ENCODE measurements at regions not wholly inside any gene's neighbourhood (a gene's known extent, or its start where the extent isn't known, plus 50 kb on each side); places are given as distances from the start of the nearest gene placed in this dataset.

DNA sequence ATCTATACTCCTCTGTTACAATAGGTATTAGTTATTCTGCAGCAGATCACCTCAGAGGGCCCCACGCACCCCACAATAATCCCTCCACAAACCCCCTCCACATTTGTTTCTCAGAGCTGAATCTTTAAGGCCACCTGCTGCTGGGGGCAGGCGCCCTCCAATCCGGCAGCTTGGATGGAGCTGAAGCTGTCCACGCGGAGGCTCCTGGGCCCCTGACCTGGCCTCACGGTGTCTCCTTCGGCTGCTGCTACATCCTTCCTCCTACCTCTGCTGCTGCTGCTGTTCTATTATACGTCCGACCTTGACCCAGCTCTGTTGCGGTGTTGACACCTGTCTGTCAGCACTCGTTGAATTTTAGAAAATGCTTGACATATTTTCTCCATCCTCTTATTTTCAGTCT is 430.2 kb upstream of the ZFP42 start:
- TF ChIP-seq, protein P1, sequence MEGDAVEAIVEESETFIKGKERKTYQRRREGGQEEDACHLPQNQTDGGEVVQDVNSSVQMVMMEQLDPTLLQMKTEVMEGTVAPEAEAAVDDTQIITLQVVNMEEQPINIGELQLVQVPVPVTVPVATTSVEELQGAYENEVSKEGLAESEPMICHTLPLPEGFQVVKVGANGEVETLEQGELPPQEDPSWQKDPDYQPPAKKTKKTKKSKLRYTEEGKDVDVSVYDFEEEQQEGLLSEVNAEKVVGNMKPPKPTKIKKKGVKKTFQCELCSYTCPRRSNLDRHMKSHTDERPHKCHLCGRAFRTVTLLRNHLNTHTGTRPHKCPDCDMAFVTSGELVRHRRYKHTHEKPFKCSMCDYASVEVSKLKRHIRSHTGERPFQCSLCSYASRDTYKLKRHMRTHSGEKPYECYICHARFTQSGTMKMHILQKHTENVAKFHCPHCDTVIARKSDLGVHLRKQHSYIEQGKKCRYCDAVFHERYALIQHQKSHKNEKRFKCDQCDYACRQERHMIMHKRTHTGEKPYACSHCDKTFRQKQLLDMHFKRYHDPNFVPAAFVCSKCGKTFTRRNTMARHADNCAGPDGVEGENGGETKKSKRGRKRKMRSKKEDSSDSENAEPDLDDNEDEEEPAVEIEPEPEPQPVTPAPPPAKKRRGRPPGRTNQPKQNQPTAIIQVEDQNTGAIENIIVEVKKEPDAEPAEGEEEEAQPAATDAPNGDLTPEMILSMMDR (IDR thresholded peaks at IDR 0.05; ENCODE audit: insufficient read depth, low read depth, low read length, missing control alignments): no peak
- no peak overlapping the region for H3K4me3 ChIP-seq (ENCODE audit: low read length)
- DNase-seq (ENCODE audit: low read depth): no peak

DNA sequence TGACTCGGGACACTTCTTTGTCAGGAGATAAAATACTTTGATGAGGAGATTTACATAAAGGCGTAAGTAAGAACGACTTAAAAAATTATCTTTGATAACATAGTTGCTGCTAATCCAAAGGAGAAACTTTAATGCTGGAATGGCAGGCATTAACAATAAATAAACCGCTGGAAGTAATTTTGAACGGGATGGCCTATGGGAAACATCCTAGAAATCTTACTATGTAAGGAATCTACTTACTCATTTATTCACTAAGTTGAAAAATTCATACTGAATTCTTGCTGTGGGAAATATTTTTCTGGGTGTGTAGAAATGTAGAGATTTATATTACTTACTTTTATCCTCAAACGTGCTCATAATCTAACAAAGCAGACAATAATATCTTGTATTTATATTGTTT is 425.7 kb upstream of the ZFP42 start:
- no peak overlapping the region for H3K4me3 ChIP-seq (ENCODE audit: low read length)
- TF ChIP-seq, protein P1 (IDR thresholded peaks at IDR 0.05; ENCODE audit: insufficient read depth, low read depth, low read length, missing control alignments): no peak
- no peak for DNase-seq (ENCODE audit: low read depth)

DNA sequence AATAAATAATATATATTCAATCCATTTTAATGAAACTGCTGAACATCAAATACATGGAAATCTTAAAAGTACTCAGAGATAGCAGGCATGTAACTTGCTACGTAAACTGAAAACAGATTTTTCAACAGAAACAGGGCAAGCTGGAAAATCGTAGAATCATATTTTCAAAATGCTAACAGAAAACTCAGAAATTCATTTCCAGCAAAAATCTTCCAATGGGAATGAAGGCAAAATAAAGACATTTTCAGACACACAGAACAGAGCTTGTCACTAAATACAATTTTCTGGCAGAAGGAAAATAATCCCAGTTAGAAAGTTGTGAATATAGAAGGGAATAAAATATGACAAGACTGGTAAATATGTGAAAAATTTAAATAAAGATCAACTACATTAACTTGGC is 419.9 kb upstream of the ZFP42 start:
- TF ChIP-seq, protein P1 (IDR thresholded peaks at IDR 0.05; ENCODE audit: insufficient read depth, low read depth, low read length, missing control alignments): no peak
- no peak overlapping the region for H3K4me3 ChIP-seq (ENCODE audit: low read length)
- no peak for DNase-seq (ENCODE audit: low read depth)

DNA sequence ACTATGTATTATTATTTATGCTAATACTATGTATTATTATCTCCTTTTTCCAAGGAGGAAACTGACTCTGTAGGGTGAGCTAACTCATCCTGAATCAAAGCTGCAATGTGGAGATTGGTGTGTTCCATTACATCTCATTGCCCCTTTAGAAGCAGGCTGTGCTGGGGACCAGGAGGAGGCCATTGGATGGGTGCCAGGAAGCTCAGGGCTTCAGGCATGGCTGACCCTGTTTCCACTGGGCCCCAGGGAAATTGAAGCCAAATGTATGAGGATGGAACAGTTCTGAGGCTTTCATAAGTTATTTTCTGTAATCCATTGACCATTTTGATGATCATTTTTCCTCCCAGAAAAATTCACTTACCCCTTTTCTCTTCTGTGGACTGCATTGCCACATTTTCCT is 418.8 kb upstream of the ZFP42 start:
- TF ChIP-seq, protein P1 (IDR thresholded peaks at IDR 0.05; ENCODE audit: insufficient read depth, low read depth, low read length, missing control alignments): no peak
- no peak for DNase-seq (ENCODE audit: low read depth)

DNA sequence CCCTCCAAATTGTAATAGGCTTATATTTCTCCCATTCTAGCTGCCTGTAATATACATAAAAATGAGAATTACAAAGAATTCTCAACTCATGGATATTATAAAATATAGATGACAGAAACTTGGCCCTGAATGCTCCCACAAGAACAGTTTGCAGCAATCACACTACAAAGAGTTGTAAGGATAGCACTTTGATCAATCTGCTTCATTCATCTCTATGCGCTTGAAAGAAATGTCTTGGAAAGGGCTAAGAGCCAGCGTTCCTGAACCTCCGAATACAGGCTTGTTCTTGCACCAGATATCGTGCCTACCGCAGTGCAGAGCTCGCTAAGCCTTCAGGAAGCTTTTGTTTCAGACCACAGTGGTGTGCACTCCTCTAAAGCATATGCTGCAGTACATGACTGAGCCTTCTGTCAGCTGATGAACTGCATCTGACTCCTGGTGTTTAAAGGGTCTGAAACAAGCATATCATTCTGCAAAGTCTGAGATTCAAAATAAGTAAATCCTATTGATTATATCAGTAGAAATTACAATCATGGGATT is 417.6 kb upstream of the ZFP42 start:
- peak; percentile 10 for DNase-seq (ENCODE audit: low read depth)
- TF ChIP-seq, protein P1 (IDR thresholded peaks at IDR 0.05; ENCODE audit: insufficient read depth, low read depth, low read length, missing control alignments): no peak
- H3K4me3 ChIP-seq (ENCODE audit: low read length): no peak overlapping the region

More for the DNA sequence above, 418.8 kb upstream of the ZFP42 start:
- no peak overlapping the region for H3K4me3 ChIP-seq (ENCODE audit: low read length)

DNA sequence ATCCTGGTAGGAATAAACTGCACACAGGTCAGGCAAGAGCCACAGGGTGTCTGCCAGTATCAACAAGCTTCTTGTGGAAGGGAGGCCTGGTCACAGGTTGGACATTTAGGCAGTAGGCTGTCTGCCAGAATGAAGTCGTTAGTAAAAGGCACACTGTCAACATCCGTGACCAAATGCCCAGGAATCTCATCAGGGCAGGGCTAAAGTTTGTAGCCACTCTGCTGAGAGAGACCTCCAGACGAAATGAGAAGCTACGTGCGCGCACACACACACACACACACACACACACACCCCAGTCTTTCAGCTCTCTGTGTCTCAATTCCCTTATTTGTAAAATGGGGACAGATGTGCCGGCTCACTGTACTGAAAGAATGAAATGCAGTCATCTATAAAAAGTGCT is 408.7 kb upstream of the ZFP42 start:
- no peak for DNase-seq (ENCODE audit: low read depth)
- no peak overlapping the region for H3K4me3 ChIP-seq (ENCODE audit: low read length)
- TF ChIP-seq, protein P1 (IDR thresholded peaks at IDR 0.05; ENCODE audit: insufficient read depth, low read depth, low read length, missing control alignments): no peak

DNA sequence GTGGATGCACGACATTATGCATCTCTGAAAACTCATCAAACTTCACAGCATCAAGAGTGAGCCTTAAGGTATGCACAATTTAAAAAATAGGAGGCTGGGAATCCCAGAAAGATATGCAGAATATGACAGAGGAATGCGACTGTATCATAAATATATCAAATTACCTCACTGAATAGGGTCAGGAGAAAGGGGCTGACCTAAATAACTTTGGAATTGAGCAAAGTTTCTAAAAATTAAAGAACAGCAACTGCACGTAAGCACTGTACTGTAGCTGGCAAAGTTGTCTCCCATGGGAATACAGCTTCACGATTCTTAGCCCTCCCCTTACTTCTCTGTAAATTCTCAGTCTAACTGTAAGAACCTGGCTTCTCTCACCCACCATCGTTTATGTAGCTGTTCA is 397.4 kb upstream of the ZFP42 start:
- TF ChIP-seq, protein P1 (IDR thresholded peaks at IDR 0.05; ENCODE audit: insufficient read depth, low read depth, low read length, missing control alignments): no peak

More for the DNA sequence above, 397.4 kb upstream of the ZFP42 start:
- H3K4me3 ChIP-seq (ENCODE audit: low read length): no peak overlapping the region
- DNase-seq (ENCODE audit: low read depth): no peak
